Cardiac muscle cell (in vitro differentiated cells and primary cell): ENCODE measurements at regions not wholly inside any gene's neighbourhood (a gene's known extent, or its start where the extent isn't known, plus 50 kb on each side); places are given as distances from the start of the nearest gene placed in this dataset.

Source experiments
- DNase-seq, 2 donors: peaks; one replicate each; pipeline versions ENCODE4 v3.0.0 to v3.0.0-alpha.2; 2010 to 2017; ENCODE audit warnings: low read depth in 1 of 2, low spot score in 1 of 2
- H3K27ac ChIP-seq: fragments of 200-600 bp; sonication (generic); 2 replicates; pipeline ENCODE4 v1.5.1; 2016
- H3K27me3 ChIP-seq: fragments of 200-600 bp; sonication (generic); 2 replicates; pipeline ENCODE4 v1.6.0; 2016; ENCODE audit warnings: control low read depth
- H3K36me3 ChIP-seq: fragments of 200-600 bp; sonication (generic); 2 replicates; pipeline ENCODE4 v1.5.1; 2016; ENCODE audit warnings: control low read depth
- H3K4me1 ChIP-seq: fragments of 200-600 bp; sonication (generic); 2 replicates; pipeline ENCODE4 v1.8.1; 2017; ENCODE audit warnings: low read depth, mild to moderate bottlenecking, mixed run types
- H3K4me3 ChIP-seq: fragments of 200-600 bp; sonication (generic); 2 replicates; pipeline ENCODE4 v1.5.1; 2016; ENCODE audit warnings: mild to moderate bottlenecking
- H3K9me3 ChIP-seq: fragments of 200-600 bp; sonication (generic); 2 replicates; pipeline ENCODE4 v1.5.1; 2017; ENCODE audit warnings: low read depth, mild to moderate bottlenecking, control low read depth
- CTCF ChIP-seq: IDR thresholded peaks from 2 replicates; pipeline ENCODE4 v1.5.1; 2012; ENCODE audit warnings: low read depth, mild to moderate bottlenecking, low read length

- no peak for TF ChIP-seq CTCF
- Histone ChIP-seq H3K27me3 (no peaks in the 10 kb centered on the region), H3K4me3 (no peak overlapping the region), H3K36me3 (no peaks in the 10 kb centered on the region), H3K27ac (no peak overlapping the region), H3K4me1 (no peaks in the 10 kb centered on the region), H3K9me3 (no peaks in the 10 kb centered on the region)
- no peak for DNase-seq
These were observed 143.4 kb downstream of the CTTN start for GRCh38 chr11:70541699-70542098.

DNA sequence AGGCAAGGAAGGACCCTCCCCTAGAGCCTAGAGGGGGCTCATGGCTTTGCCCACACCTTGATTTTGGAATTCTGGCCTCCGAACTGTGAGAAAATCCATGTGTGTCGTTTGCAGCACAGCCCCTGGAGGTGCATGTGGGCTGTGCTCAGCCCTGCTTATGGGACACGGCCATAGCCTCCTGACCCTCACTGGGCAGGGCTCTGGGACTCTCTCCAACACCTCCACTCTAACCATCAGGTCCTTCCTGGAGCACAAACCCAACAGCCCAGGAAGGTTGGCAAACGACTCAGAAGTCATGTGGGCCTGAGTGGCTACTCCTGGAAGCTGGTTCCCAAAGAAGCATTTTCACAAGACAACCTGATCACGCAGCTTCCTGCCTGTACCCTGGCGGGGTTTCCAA, 144.1 kb downstream of the CTTN start:
- DNase-seq: no peak
- Histone ChIP-seq H3K9me3 (no peaks in the 10 kb centered on the region), H3K36me3 (no peaks in the 10 kb centered on the region), H3K27ac (no peak overlapping the region), H3K4me3 (no peak overlapping the region), H3K27me3 (no peaks in the 10 kb centered on the region), H3K4me1 (no peaks in the 10 kb centered on the region)
- no peak for TF ChIP-seq CTCF

- no peaks in the 10 kb centered on the region for H3K36me3 ChIP-seq
- no peak overlapping the region for H3K4me3 ChIP-seq
- no peak overlapping the region for H3K27ac ChIP-seq
- no peak for DNase-seq
- H3K27me3 ChIP-seq: no peaks in the 10 kb centered on the region
- no peak for TF ChIP-seq CTCF
- no peaks in the 10 kb centered on the region for H3K4me1 ChIP-seq
- no peaks in the 10 kb centered on the region for H3K9me3 ChIP-seq
These were observed 144.5 kb downstream of the CTTN start for GRCh38 chr11:70542811-70543210.

DNA sequence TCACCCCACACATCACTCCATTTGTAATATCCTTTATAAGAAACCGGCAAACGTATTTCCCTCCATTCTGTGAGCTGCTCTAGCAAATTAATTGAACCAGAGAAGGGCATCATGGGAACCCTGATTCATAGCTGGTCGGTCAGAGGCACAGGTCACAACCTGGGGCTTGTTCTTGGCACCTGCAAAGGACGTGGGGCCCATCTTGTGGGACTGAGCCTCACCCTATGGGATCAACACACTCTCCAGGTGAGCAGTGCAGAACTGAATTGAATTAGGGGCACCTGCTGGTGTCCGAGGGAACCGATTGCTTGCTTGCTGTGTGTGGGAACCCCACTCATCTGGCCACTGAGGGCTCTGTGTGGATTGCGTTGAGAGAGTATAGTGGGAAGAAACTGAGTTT, 145.3 kb downstream of the CTTN start:
- no peak for DNase-seq

DNA sequence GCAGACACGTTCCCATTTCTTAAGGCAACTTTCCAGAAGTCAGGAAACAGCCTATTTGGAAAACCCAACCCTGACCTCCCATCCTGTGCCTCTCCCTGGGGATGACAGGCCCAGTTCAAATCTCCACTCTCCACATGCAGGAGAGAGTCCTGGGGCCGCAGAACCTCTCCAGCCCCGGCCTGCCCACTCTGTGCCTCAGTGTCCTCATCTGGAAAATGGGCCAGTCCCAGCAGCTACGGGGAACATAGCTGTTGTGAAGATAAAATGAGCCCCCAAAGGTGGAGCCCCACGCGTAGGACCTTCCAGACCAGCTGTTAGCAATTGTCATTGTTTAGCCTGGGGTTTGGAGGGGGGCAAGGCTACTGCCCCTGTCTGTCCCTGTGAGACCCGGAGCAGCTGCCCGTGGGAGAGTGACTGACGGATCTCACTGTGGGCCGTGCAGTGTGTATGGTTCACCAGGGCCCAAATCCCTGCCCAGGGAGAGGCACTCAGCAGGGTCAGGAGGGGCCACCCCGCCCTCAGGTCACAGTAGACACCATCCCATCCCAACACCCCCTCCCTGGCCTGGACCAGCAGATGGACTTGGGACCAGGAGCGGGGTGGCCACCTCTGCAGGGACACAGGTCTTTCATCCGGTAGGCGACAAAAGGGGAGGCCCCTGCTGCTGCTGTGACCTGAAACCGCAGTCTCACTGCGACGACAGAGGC, 145.9 kb downstream of the CTTN start:
- no peaks in the 10 kb centered on the region for H3K36me3 ChIP-seq
- no peak overlapping the region for H3K4me3 ChIP-seq
- H3K4me1 ChIP-seq: no peaks in the 10 kb centered on the region
- H3K27me3 ChIP-seq: no peaks in the 10 kb centered on the region
- H3K27ac ChIP-seq: no peak overlapping the region
- no peak for TF ChIP-seq CTCF
- no peak for DNase-seq
- H3K9me3 ChIP-seq: no peaks in the 10 kb centered on the region

More for the DNA sequence above, 145.3 kb downstream of the CTTN start:
- no peak for TF ChIP-seq CTCF
- no peaks in the 10 kb centered on the region for H3K36me3 ChIP-seq
- H3K27ac ChIP-seq: no peak overlapping the region
- H3K4me1 ChIP-seq: no peaks in the 10 kb centered on the region
- H3K27me3 ChIP-seq: no peaks in the 10 kb centered on the region
- H3K4me3 ChIP-seq: no peak overlapping the region
- H3K9me3 ChIP-seq: no peaks in the 10 kb centered on the region
